HL-60 (cell line): ENCODE measurements at regions not wholly inside any gene's neighbourhood (a gene's known extent, or its start where the extent isn't known, plus 50 kb on each side); places are given as distances from the start of the nearest gene placed in this dataset.

Experiments used
- DNase-seq, 2 experiments: peaks; one replicate each; pipeline ENCODE4 v3.0.0-alpha.2; 2010 to 2020; ENCODE audit warnings: low read depth in 1 of 2, low spot score in 1 of 2
- H3K27ac ChIP-seq: fragments of 250-450 bp; sonication (Bioruptor Pico); replicated peaks from 2 replicates; pipeline ENCODE4 v1.5.1; 2020; ENCODE audit warnings: mild to moderate bottlenecking, moderate library complexity
- H3K27me3 ChIP-seq: fragments of 250-450 bp; sonication (Bioruptor Pico); 2 replicates; pipeline ENCODE4 v1.5.1; 2021; ENCODE audit warnings: mild to moderate bottlenecking, moderate library complexity; ENCODE audit not compliant: insufficient read depth, poor library complexity, severe bottlenecking
- H3K4me3 ChIP-seq: replicated peaks from 2 replicates; pipeline ENCODE4 v1.5.1; 2011; ENCODE audit warnings: mild to moderate bottlenecking, control low read depth, low read length; ENCODE audit not compliant: insufficient read depth
- GABPA ChIP-seq: IDR thresholded peaks from 2 replicates; pipeline ENCODE4 v1.6.1; 2012; ENCODE audit warnings: low read depth
- POLR2AphosphoS5 ChIP-seq: IDR thresholded peaks from 2 replicates; pipeline ENCODE4 v1.6.1; 2012; ENCODE audit warnings: low read depth
- SPI1 ChIP-seq: IDR thresholded peaks from 2 replicates; pipeline ENCODE4 v1.6.1; 2012; ENCODE audit warnings: low read depth, mild to moderate bottlenecking, borderline replicate concordance
- TF ChIP-seq, protein P1 (sequence below): IDR thresholded peaks from 2 replicates; pipeline ENCODE4 v1.6.1; 2012; ENCODE audit warnings: low read depth; ENCODE audit not compliant: insufficient replicate concordance
- TF ChIP-seq, protein P2 (sequence below): IDR thresholded peaks from one replicate; pipeline ENCODE4 v1.5.1; 2011; ENCODE audit warnings: low read length, control low read depth, inconsistent platforms; ENCODE audit not compliant: insufficient read depth

DNA sequence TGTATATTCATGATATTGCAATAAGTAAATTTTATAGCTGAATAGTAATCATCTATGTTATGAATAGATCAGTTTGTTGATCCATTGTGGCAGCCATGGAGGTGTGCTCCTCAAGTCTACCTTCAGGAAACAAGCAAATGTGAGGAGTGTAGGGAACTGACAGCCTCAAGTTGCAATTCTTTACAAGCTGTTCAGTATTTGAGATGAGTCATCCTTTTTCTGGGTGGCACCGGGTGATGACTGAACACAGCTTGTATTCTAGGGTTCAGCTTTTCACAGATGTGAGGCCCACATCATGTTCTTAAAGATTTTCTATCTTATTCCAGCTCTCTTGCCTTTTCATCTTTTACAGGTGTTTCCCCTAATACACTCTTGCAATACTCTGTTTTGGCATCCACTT, 452.4 kb downstream of the KCNH5 start:
- Histone ChIP-seq H3K27ac (no peak overlapping the region), H3K27me3 (no peaks in the 10 kb centered on the region), H3K4me3 (no peak overlapping the region)
- DNase-seq = no peak
- TF ChIP-seq, protein P1, sequence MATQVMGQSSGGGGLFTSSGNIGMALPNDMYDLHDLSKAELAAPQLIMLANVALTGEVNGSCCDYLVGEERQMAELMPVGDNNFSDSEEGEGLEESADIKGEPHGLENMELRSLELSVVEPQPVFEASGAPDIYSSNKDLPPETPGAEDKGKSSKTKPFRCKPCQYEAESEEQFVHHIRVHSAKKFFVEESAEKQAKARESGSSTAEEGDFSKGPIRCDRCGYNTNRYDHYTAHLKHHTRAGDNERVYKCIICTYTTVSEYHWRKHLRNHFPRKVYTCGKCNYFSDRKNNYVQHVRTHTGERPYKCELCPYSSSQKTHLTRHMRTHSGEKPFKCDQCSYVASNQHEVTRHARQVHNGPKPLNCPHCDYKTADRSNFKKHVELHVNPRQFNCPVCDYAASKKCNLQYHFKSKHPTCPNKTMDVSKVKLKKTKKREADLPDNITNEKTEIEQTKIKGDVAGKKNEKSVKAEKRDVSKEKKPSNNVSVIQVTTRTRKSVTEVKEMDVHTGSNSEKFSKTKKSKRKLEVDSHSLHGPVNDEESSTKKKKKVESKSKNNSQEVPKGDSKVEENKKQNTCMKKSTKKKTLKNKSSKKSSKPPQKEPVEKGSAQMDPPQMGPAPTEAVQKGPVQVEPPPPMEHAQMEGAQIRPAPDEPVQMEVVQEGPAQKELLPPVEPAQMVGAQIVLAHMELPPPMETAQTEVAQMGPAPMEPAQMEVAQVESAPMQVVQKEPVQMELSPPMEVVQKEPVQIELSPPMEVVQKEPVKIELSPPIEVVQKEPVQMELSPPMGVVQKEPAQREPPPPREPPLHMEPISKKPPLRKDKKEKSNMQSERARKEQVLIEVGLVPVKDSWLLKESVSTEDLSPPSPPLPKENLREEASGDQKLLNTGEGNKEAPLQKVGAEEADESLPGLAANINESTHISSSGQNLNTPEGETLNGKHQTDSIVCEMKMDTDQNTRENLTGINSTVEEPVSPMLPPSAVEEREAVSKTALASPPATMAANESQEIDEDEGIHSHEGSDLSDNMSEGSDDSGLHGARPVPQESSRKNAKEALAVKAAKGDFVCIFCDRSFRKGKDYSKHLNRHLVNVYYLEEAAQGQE = no peak
- TF ChIP-seq POLR2AphosphoS5 (no peak), SPI1 (no peak), GABPA (no peak)
- TF ChIP-seq, protein P2, sequence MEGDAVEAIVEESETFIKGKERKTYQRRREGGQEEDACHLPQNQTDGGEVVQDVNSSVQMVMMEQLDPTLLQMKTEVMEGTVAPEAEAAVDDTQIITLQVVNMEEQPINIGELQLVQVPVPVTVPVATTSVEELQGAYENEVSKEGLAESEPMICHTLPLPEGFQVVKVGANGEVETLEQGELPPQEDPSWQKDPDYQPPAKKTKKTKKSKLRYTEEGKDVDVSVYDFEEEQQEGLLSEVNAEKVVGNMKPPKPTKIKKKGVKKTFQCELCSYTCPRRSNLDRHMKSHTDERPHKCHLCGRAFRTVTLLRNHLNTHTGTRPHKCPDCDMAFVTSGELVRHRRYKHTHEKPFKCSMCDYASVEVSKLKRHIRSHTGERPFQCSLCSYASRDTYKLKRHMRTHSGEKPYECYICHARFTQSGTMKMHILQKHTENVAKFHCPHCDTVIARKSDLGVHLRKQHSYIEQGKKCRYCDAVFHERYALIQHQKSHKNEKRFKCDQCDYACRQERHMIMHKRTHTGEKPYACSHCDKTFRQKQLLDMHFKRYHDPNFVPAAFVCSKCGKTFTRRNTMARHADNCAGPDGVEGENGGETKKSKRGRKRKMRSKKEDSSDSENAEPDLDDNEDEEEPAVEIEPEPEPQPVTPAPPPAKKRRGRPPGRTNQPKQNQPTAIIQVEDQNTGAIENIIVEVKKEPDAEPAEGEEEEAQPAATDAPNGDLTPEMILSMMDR = no peak

DNA sequence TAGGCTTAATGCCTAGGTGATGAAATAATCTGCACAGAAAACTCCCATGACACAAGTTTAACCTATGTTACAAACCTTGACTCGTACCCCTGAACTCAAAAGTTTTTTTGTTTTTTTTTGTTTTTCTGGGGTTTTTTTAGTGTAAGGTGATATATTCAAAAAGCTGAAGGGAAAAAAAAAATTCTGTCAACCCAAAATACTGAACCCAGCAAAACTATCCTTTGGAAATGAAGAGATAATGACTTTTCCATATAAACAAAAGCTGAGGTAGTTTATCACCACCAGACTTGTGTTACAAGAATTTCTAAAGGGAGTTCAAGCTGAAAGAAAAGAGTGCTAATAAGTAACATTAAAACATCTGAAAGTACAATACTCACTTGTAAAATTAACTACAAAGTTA, 448.1 kb downstream of the KCNH5 start:
- H3K4me3 ChIP-seq = no peak overlapping the region
- no peak for DNase-seq
- H3K27me3 ChIP-seq = no peaks in the 10 kb centered on the region
- H3K27ac ChIP-seq = no peak overlapping the region
- TF ChIP-seq POLR2AphosphoS5 = no peak

DNA sequence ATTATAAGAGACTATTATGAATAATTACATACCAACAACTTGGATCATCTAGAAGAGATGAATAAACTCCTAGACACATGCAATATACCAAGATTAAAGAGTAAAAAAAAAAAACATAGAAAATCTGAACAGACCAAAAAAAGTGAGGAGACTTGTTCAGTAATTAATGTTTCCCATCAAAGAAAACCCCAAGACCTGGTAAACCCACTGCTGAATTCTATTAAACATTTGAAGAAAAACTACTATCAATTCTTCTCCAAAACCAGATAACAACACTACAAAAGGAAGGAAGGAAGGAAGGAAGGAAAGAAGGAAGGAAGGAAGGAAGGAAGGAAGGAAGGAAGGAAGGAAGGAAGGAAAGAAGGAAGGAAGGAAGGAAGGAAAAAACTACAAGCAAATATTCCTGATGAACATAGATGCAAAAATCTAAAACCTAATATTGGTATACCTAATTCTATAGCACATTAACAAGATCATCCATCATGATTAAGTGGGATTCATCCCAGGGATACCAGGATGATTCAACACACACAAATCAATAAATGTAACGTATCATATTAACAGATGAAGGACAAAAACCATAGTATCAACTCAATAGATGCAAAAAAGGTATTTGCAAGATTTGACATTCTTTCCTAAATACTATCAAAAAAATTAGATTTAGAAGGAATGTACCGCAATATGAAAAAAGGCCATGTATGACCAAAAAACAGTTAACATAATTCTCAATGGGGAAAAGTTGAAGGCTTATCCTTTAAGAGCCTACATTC, 445.5 kb downstream of the KCNH5 start:
- TF ChIP-seq SPI1 = no peak
- TF ChIP-seq, protein P2 = no peak
- TF ChIP-seq POLR2AphosphoS5 = no peak
- TF ChIP-seq, protein P1 = no peak
- no peak for TF ChIP-seq GABPA
- no peak for DNase-seq
- no peak overlapping the region for H3K4me3 ChIP-seq
- no peaks in the 10 kb centered on the region for H3K27me3 ChIP-seq
- H3K27ac ChIP-seq = no peak overlapping the region

DNA sequence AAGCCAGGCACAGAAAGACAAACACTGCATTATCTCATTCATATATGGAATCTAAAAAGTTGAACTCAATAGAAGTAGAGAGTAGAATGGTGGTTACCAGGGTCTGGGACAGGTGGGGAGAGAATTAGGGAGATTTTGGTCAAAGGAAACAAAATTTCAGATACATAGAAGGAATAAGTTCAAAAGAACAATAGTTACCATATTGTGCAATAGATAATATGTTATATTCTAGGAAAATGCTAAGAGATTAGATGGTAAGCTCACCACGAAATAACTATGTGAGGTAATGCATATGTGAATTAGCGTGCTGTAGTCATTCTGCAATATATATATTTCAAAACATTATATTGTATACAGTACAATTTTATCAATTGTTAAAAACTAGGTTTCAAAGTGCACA, 442.5 kb downstream of the KCNH5 start:
- Histone ChIP-seq H3K27ac (no peak overlapping the region), H3K27me3 (no peaks in the 10 kb centered on the region), H3K4me3 (no peak overlapping the region)
- no peak for TF ChIP-seq POLR2AphosphoS5
- no peak for TF ChIP-seq GABPA
- no peak for DNase-seq

DNA sequence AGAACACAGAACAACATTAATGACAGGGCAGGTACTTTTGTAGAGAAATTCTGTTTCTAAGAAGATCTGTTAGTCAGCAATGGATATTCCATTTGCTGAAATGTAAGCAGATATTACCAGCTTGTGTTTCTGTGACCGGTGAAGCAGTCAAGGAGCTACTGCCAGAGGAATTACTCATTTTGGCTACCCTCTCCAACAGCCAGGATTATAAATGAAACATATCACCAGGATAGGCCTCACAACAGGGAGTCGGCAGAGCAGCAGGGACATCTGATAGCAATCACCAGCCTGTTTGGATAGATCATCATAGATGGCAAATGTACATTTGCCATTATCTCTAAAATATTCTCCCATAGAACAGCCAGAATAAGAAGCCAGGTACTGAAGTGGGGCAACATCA, 440.7 kb downstream of the KCNH5 start:
- TF ChIP-seq, protein P2 = no peak
- TF ChIP-seq GABPA = no peak
- no peak for DNase-seq
- Histone ChIP-seq H3K27me3 (no peaks in the 10 kb centered on the region), H3K27ac (no peak overlapping the region), H3K4me3 (no peak overlapping the region)
